NCI-H460 (cell line): ENCODE measurements at regions not wholly inside any gene's neighbourhood (a gene's known extent, or its start where the extent isn't known, plus 50 kb on each side); places are given as distances from the start of the nearest gene placed in this dataset.
"Not testable (repeated sequence)": the region's sequence is repeated elsewhere in the genome, so short reads cannot be mapped to it uniquely, and the experiment has no call there.

Source experiments
- DNase-seq: peaks from one replicate; pipeline ENCODE4 v3.0.0-alpha.2; 2016; ENCODE audit warnings: low read depth; ENCODE audit errors: extremely low read depth

DNA sequence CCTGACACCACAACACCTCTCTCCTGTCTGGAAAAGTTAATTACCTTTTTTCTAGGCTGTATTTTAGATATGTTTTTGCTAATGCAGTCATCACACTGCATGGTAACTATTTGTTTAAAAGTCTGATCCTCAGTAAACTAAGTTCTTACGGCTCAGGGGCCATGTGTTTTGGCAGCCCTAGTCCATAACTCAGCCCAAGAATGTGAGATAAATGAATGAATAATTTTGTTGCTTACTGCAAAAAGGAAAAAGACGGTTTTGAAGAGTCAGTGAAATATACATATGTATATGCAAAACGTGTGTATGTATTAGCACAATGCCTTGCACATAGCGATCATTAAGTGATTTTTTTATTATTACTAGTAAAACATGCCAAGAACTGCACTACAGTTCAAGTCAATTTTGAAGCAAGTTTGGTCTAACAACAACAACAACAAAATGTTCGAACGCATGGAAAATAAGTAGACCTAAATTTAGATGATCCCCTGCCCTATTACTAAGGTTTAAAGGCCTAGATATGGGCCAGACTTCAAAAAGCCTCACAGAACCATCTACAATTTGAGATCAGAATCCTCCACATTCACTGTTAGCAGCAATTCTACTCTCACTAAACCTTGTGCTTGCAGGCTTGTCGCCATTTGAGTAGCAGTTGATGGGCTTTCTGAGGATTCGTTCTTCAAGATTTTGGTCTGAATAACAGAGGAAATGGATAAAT lies 140.0 kb downstream of the NDUFA12 start:
- no peak for DNase-seq

GRCh38 chr12:94862421-94862820 lies 141.1 kb downstream of the NDUFA12 start:
- DNase-seq: no peak

- no peak for DNase-seq
Observed at GRCh38 chr12:94856324-94856723, 147.2 kb downstream of the NDUFA12 start.

DNA sequence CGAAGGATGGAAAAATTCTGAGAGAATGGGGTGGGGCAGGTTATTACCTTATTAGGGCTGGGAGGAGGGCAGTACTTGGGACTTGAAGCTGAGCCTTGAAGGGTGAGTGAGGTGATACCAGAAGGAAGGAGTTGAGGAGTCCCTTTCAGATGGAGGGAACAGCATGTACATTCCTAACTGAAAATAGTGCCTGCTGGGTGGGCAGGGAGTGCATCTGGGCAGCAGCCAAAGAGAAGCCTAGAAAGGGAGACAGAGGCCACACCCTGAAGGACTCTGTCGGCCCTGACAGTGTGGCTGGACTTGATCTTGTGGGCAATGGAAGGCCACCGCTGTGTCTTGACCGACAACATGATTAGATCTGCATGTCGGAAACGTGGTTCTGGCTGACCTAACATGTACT lies 147.6 kb downstream of the NDUFA12 start:
- DNase-seq: no peak

- DNase-seq: no peak
Observed at GRCh38 chr12:94851396-94852028, 152.0 kb downstream of the NDUFA12 start.

DNA sequence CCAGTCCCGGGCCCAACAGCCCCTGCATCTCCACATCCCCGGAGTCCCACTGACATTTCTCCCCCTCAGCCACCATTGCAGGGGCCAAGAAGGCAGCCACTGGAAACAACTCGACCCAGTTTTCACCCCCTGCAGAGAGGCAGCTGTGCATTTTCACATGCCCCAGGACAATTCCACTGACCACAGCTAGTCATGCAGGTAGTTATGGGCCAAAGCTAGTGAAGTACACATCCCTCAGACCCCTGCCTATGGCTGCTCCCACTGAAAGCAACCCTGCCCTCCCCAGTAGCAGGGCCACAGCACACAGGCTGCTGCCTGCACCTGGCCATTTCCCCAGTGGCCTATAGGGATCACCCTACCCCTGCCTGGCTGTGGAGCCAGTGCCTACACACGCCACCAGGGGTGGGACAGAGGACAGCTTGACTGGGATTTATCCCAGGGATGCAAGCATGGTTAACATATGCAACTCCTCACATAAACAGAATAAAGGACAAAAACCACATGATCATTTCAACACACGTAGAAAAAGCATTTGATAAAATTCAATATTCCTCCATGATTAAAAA lies 154.0 kb downstream of the NDUFA12 start:
- no peak for DNase-seq

DNA sequence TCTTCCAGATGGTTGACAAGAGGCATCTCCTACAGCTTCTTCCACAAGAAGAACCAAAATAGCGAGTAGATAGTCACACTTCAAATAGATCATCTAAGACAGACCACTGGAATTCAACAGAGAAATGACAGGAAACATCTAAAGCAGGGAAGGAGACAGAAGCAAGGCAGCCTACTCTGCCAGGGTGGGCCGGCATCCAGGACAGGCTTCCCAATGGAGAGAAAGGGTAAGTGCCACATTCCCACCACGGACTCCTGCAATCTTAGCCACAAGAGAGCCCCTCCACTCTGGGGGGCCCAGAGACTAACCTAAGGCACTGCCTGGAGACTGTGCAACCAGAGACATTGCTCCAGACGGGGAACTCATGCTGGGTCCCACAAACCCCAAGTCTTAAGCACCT lies 154.5 kb downstream of the NDUFA12 start:
- no peak for DNase-seq

- no peak for DNase-seq
Observed at GRCh38 chr12:94845110-94845509, 158.4 kb downstream of the NDUFA12 start.

GRCh38 chr12:94844452-94844851 lies 159.0 kb downstream of the NDUFA12 start:
- no peak for DNase-seq

DNA sequence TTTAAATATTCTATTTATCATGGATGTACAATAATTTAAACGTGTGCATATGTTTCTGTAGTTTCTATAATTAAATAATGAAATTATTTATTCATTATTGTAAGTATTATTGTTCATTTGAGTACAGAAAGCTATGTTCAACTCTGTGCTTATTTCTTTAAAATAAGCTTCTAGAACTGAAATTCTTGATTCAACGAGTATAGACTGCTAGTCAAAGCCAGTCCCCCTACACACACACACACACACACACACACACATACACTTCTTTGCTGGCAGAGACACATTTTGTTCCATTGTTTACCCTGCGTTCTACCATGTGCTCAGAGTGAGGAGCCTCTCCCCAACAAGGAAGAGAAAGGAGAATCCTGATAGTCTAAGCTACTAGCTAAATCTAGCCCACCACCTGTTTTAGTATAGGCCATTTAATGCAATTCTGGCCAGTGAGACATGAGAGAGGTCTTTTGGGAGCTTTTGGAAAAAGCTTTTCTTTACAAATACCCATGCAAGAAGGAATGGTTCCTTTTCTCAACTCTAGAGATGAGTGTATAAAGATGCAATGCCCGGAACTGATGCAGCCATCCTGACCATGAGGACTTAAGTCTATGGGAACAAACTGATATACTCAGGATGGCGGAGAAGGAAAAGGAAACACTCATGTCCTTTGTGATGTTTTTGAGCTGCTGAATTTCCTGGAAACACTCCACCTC lies 161.4 kb downstream of the NDUFA12 start:
- DNase-seq: no peak

GRCh38 chr12:94841177-94841576 lies 162.3 kb downstream of the NDUFA12 start:
- no peak for DNase-seq

GRCh38 chr12:94839347-94839746 lies 164.2 kb downstream of the NDUFA12 start:
- no peak for DNase-seq

DNA sequence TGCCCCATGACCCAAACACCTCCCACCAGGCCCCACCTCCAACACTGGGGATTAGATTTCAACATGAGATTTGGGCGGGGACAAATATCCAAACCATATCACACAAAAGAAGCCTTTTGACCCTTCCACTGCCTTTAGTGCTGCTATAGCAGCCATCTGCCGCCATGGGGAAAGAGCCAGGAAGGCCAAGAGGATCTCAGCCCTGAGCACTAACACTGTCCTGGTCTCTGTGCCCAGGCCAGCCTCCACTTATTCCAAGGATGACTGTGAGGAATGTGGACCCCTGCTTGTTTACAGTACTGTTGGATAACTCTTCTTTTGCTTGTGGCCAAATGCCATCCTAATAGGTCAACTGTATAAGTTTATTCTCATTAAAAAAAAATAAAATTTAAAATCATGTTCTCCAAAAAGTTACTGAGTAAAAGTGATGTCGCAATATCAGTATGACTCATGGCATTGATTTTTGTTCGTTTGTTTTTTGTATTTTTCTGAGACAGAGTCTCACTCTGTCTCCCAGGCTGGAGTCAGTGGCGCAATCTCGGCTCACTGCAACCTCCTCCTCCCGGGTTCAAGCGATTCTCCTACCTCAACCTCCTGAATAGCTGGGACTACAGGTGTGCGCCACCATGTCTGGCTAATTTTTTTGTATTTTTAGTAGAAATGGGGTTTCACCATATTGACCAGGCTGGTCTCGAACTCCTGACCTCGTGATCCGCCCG lies 166.4 kb downstream of the NDUFA12 start:
- DNase-seq: not testable (repeated sequence)

GRCh38 chr12:94834036-94834625 lies 169.4 kb downstream of the NDUFA12 start:
- no peak for DNase-seq

DNA sequence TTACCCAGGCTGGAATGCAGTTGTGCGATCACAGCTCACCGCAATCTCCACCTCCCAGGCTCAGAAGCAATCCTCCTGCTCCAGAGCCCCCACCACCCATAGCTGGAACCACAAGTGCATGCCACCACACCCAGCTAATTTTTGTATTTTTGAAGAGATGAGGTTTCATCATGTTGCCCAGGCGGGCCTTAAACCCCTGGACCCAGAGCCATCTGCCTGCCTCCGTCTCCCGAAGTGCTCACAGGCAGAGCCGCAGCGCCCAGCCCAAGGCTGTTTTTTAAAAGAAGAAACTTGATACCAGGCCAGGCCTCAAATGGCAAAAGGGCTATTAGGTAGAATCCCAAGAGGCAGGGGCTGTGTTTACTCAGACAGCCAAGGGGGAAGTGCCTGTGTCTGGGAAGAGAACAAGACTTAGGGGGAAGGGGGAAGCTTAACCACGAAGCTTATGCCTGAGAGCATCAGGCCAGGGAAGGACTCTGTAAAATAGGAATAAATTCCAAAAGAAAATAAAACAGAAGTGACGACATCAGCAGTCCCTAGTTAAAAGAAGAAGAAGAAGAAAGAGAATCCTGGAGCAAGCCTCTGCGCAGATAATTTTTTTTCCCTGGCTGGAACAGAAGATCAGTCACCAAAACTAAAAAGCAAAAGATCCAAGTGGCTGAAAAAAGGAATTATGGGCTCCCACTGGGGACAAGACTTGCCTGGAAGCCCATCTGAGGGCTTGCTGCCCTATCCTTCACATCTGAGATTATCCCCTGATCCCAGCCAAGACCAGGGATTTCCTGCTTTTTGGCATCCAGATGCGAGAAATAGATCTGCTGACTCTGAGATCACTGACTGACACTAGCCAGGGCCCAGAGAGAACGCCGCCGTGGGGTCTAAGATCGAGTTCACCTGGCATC lies 170.5 kb downstream of the NDUFA12 start:
- no peak for DNase-seq

- no peak for DNase-seq
Observed at GRCh38 chr12:94832105-94832504, 171.4 kb downstream of the NDUFA12 start.

- no peak for DNase-seq
Observed at GRCh38 chr12:94831081-94831751, 172.3 kb downstream of the NDUFA12 start.

- no peak for DNase-seq
Observed at GRCh38 chr12:94829552-94829951, 173.9 kb downstream of the NDUFA12 start.

DNA sequence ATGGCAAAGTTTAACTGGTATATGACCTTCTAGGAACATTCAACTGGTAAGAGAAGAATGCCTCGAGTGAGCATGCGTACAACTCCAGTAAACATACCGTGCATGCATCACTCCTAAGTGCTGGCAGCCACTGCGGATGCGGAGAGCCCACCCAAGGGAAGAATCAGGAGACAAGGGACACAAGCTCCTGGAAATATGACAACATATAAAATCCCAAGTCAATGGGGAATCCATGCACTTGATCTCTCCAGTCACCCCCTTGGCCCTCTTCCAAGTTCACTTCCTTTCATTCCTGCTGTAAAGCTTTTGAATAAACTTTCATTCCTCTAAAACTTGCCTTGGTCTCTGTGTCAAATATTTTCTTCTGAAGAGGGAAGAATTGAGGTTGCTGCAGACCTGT lies 168.7 kb upstream of the TMCC3 start:
- DNase-seq: no peak
